Esophagus squamous epithelium (tissue), 5 donors: ENCODE measurements at regions not wholly inside any gene's neighbourhood (a gene's known extent, or its start where the extent isn't known, plus 50 kb on each side); places are given as distances from the start of the nearest gene placed in this dataset.
"Not testable (repeated sequence)": the region's sequence is repeated elsewhere in the genome, so short reads cannot be mapped to it uniquely, and the experiment has no call there.

ENCODE experiments used
- DNase-seq: peaks from one replicate; lab custom pipeline; 2025; lab: John Stamatoyannopoulos, UW
- H3K27ac ChIP-seq, 4 donors: fragments of 200-600 bp; sonication (generic); one replicate each; pipeline ENCODE4 v1.5.1; 2016 to 2019; ENCODE audit warnings: mild to moderate bottlenecking in 1 of 4
- H3K27me3 ChIP-seq, 4 donors: fragments of 200-600 bp; sonication (generic); 1 replicate in 3 of 4; 2 replicates in 1 of 4; pipeline versions ENCODE4 v1.5.1 to v1.6.0; 2017 to 2021; ENCODE audit warnings: antibody characterized with exemption in 1 of 4
- H3K36me3 ChIP-seq, 3 donors: fragments of 200-600 bp; sonication (generic); one replicate each; pipeline ENCODE4 v1.5.1; 2016 to 2019
- H3K4me1 ChIP-seq, 3 donors: fragments of 200-600 bp; sonication (generic); one replicate each; pipeline ENCODE4 v1.5.1; 2017 to 2019
- H3K4me3 ChIP-seq, 4 donors: fragments of 200-600 bp; sonication (generic); 1 replicate in 3 of 4; 2 replicates in 1 of 4; pipeline ENCODE4 v1.5.1; 2016 to 2019; ENCODE audit warnings: mild to moderate bottlenecking in 2 of 4, moderate library complexity in 1 of 4
- H3K9me3 ChIP-seq, 3 donors: fragments of 200-600 bp; sonication (generic); one replicate each; pipeline ENCODE4 v1.5.1; 2016 to 2019
- CTCF ChIP-seq, 6 experiments: fragments of 450-650 bp in 4 of 6; fragments of 200-600 bp in 2 of 6; sonication (generic) in 2 of 6; IDR thresholded peaks; one replicate each; pipeline ENCODE4 v1.5.1; 2016 to 2019; ENCODE audit warnings: antibody characterized with exemption in 6 of 6, mild to moderate bottlenecking in 4 of 6, moderate library complexity in 4 of 6
- POLR2A ChIP-seq, 4 donors: fragments of 450-650 bp; IDR thresholded peaks; one replicate each; pipeline ENCODE4 v1.6.1; 2017; ENCODE audit warnings: antibody characterized with exemption in 4 of 4, mild to moderate bottlenecking in 4 of 4, moderate library complexity in 3 of 4
- WGBS, 2 donors: methylation state at CpG; one replicate each; pipeline ENCODE4 v1.1.5; 2018; 5-methylcytosine and 5-hydroxymethylcytosine counted together
- intact Hi-C: fragments of 100-400 bp; cut with DNase I; formaldehyde crosslinking; loops from one replicate; pipeline ENCODE4 v1.15.0; 2022
- donor health status: DM: yes; HTN: yes; CAD: no.

GRCh38 chr12:17030338-17030737 lies 424.4 kb upstream of the LMO3 start:
- H3K36me3 ChIP-seq = no peaks in the 10 kb centered on the region
- 5 to 20% methylated on average over 1 of the region's 1 CpG for WGBS, 2 donors
- TF ChIP-seq POLR2A (IDR thresholded peaks at IDR 0.05) = no peak
- TF ChIP-seq CTCF (IDR thresholded peaks at IDR 0.05) = no peak
- no peak overlapping the region for H3K27ac ChIP-seq
- H3K27me3 ChIP-seq = no peaks in the 10 kb centered on the region
- H3K9me3 ChIP-seq = no peaks in the 10 kb centered on the region
- DNase-seq = no peak
- H3K4me3 ChIP-seq = no peak overlapping the region
- intact Hi-C loops = no loop called here
- H3K4me1 ChIP-seq = no peaks in the 10 kb centered on the region

- Histone ChIP-seq H3K27ac (no peak overlapping the region), H3K4me3 (no peak overlapping the region), H3K4me1 (no peaks in the 10 kb centered on the region), H3K27me3 (no peaks in the 10 kb centered on the region), H3K36me3 (no peaks in the 10 kb centered on the region), H3K9me3 (no peaks in the 10 kb centered on the region)
- TF ChIP-seq CTCF (IDR thresholded peaks at IDR 0.05) (no peak), POLR2A (IDR thresholded peaks at IDR 0.05) (no peak)
- DNase-seq = no peak
- intact Hi-C loops = no loop called here
- 80% methylated on average over 3 of the region's 4 CpGs; no CpG with 5 or more reads in 1 of the 2 donors for WGBS, 2 donors
Measured at GRCh38 chr12:17028348-17028747, 422.4 kb upstream of the LMO3 start.

GRCh38 chr12:17025424-17025823 lies 419.5 kb upstream of the LMO3 start:
- H3K9me3 ChIP-seq, intact Hi-C loops, H3K27ac ChIP-seq, DNase-seq, H3K36me3 ChIP-seq, H3K4me3 ChIP-seq, H3K27me3 ChIP-seq, H3K4me1 ChIP-seq: not testable (repeated sequence)
- 64 to 77% methylated on average over 9 to 10 of the region's 10 CpGs for WGBS, 2 donors

DNA sequence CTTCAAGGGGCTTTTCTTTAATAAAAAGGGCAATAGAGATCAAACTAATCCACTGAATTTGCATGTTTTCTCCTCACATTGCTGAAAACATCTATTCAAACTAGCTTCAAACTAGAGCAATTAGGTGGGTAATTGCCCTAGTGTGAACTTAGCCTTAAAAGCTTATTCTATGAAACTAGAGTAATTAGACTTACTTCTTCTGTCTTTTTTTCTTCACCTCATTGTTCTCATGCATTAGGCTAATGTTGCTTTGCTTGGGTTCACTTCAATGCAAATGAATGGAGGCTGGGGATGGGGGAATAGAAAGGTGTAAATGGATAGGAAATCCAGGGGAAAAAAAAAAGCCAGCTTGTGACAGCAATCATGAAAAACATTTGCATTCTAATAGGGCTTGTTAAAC lies 414.8 kb upstream of the LMO3 start:
- H3K27ac ChIP-seq = no peak overlapping the region
- no peaks in the 10 kb centered on the region for H3K4me1 ChIP-seq
- peaks cover 0 to 6% (median 0%) of the 10 kb centered on the region in 3 donors for H3K9me3 ChIP-seq
- H3K27me3 ChIP-seq = no peaks in the 10 kb centered on the region
- H3K4me3 ChIP-seq = no peak overlapping the region
- intact Hi-C loops = no loop called here
- TF ChIP-seq CTCF (IDR thresholded peaks at IDR 0.05) (no peak), POLR2A (IDR thresholded peaks at IDR 0.05) (no peak)
- no peak for DNase-seq
- no peaks in the 10 kb centered on the region for H3K36me3 ChIP-seq

GRCh38 chr12:17017402-17017801 lies 411.4 kb upstream of the LMO3 start:
- no peak for DNase-seq
- no peaks in the 10 kb centered on the region for H3K27me3 ChIP-seq
- 53 to 63% methylated on average over 3 of the region's 3 CpGs for WGBS, 2 donors
- H3K36me3 ChIP-seq = no peaks in the 10 kb centered on the region
- no peak overlapping the region for H3K4me3 ChIP-seq
- H3K4me1 ChIP-seq = no peaks in the 10 kb centered on the region
- intact Hi-C loops = no loop called here
- H3K27ac ChIP-seq = no peak overlapping the region
- TF ChIP-seq POLR2A (IDR thresholded peaks at IDR 0.05) (no peak), CTCF (IDR thresholded peaks at IDR 0.05) (no peak)
- H3K9me3 ChIP-seq = peaks cover 0 to 6% (median 0%) of the 10 kb centered on the region in 3 donors
